ENCODE measurements at regions not wholly inside any gene's neighbourhood (a gene's known extent, or its start where the extent isn't known, plus 50 kb on each side); places are given as distances from the start of the nearest gene placed in this dataset.

DNA sequence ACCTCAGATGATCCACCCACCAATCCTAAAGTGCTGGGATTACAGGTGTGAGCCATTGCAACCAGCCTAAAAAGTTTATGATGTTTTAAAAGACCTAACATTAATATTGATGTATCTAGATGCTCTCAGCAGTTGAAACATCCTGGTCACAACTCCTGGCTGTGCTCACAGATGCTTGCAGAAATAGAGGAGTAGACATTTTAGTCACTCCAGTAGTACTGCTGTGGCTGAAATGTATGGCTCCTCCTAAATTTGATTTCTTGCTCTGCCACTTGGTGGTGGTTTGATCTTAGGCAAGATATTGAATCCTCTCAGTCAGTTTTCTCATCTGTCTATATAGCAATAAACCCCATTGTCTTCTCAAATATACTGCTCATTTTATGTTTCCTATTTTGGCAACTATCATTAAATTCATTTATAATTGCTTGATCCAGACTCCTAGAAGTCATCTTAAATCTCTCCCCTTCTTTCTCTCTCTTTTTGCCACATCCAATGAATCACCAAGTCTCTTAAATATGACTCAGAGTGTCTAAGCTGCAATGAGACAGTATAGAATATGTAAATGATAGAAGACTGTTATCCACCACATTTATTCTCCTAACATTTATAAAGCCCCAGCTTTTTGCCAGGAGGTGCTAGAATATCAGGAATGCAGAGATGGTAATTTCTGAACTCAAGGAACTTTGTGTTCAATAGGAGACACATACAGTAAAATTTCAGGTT lies 78.1 kb upstream of the NRBF2 start:
- TF ChIP-seq, protein P1, sequence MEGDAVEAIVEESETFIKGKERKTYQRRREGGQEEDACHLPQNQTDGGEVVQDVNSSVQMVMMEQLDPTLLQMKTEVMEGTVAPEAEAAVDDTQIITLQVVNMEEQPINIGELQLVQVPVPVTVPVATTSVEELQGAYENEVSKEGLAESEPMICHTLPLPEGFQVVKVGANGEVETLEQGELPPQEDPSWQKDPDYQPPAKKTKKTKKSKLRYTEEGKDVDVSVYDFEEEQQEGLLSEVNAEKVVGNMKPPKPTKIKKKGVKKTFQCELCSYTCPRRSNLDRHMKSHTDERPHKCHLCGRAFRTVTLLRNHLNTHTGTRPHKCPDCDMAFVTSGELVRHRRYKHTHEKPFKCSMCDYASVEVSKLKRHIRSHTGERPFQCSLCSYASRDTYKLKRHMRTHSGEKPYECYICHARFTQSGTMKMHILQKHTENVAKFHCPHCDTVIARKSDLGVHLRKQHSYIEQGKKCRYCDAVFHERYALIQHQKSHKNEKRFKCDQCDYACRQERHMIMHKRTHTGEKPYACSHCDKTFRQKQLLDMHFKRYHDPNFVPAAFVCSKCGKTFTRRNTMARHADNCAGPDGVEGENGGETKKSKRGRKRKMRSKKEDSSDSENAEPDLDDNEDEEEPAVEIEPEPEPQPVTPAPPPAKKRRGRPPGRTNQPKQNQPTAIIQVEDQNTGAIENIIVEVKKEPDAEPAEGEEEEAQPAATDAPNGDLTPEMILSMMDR (IDR thresholded peaks at IDR 0.05) = no peak
- TF ChIP-seq POLR2A (IDR thresholded peaks at IDR 0.05) (no peak), EP300 (IDR thresholded peaks at IDR 0.05) (no peak)

Measured in tibial nerve (tissue), 4 donors.